ENCODE measurements at regions not wholly inside any gene's neighbourhood (a gene's known extent, or its start where the extent isn't known, plus 50 kb on each side); places are given as distances from the start of the nearest gene placed in this dataset.

DNA sequence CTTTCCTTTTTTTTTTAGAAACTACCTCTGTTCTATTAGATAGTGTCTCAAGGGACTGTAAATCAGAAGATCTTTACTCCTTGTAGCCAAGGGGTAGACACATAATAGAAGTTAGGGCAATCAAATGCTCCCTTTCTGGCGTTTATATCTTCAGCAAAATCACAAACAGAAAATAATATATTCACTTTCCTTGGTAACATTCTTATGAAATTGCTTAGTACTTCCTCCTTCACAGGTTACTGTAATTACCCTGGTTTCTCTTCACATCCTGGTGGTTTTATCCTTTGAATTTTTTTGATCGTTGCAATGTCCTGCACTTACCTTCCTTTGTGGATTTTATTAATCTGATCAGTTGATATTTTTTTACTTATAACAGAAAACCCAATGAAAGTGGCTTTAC is 1064.9 kb downstream of the NCAM2 start:
- no peak for DNase-seq
- TF ChIP-seq POLR2A (IDR thresholded peaks at IDR 0.05; ENCODE audit: low read length) (no peak), GATA1 (IDR thresholded peaks at IDR 0.05; ENCODE audit: low read depth, low read length) (no peak)

DNA sequence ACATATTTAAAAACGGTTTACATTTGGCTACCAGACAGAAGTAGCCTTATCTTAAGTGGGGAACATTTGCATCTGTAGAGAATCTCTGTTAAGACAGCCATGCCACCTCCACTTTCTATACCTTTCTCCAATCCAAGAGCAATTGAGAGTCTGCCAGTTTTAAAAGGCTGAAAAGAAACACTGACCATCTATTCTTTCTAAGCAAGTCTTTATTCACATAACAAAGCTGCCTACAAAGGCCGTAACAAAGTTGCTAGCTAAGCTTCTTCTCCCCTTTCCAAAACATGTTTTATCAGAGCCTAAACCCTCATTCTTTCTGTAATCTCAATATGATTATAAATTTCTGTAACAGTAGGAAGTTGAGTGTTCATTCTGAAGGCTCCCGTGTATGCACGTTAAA is 1078.3 kb downstream of the NCAM2 start:
- DNase-seq: no peak
- TF ChIP-seq GATA1 (IDR thresholded peaks at IDR 0.05; ENCODE audit: low read depth, low read length) (no peak), POLR2A (IDR thresholded peaks at IDR 0.05; ENCODE audit: low read length) (no peak)

DNA sequence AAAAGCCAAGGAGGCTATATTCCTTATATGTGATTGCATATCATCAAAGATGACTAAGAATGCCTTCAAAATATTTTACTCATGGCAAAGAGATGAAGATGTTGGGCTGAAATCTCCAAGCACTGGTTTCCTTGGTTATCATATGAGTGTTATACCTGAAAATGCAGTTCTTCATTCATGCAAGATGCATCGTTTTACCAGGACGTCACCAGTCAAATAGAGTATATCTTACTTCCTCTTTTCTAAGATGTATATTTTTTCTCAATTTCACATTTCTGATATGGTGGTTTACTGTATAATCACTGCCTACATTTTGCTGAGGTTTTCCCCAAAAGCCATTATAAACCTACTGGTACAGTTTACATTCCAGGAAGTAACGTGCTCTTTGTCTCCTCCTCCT is 1085.7 kb downstream of the NCAM2 start:
- DNase-seq: no peak
- TF ChIP-seq POLR2A (IDR thresholded peaks at IDR 0.05; ENCODE audit: low read length) (no peak), GATA1 (IDR thresholded peaks at IDR 0.05; ENCODE audit: low read depth, low read length) (no peak)

DNA sequence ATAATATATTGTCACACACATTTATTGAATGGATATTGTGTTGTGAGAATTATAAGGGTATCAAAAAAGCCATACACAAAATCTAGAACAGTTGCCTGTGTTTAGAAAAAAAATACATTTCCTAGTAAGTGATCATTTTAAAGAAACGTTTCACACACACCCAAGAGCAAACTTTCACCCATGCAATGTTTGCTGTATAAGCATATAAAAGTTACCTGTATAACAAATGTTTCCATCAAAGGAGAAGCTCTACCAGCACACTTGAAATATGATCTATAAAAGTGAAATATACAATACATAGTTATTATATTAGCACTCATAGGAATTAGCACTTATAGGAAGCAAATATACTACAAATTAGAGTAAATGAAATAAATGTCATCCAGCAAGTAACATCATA is 1098.1 kb downstream of the NCAM2 start:
- no peak for DNase-seq
- no peak for TF ChIP-seq POLR2A (IDR thresholded peaks at IDR 0.05; ENCODE audit: low read length)
- TF ChIP-seq GATA1 (IDR thresholded peaks at IDR 0.05; ENCODE audit: low read depth, low read length): no peak

DNA sequence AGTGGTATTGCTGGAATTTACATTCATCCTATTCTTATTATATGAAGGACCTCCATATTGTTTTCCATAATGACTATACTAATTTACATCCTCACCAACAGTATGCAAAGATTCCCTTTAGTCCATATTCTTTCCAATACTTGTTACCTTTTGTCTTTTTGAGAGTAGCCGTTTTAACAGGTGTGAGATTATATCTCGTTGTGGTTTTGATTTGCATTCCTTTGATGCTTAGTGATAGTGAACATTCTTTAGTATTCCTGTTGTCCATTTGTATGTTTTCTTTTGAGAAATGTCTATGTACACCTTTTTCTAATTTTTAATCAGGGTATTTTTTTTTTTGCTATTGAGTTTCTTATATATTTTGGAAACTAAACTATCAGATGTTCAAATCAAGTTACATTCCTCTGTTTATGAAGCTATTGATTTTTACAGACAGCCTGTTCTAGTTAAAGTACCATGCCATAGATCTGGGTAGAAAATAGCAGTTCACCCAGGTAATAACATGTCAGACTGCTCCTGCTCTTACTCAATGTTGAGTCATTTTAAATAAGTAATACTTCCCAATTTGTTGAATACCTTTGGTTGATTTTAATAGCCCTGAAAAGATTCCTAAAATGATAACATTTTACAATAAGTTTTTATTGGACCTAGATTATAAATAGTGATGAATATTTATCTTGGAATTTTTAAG is 1108.7 kb downstream of the NCAM2 start:
- DNase-seq: no peak

DNA sequence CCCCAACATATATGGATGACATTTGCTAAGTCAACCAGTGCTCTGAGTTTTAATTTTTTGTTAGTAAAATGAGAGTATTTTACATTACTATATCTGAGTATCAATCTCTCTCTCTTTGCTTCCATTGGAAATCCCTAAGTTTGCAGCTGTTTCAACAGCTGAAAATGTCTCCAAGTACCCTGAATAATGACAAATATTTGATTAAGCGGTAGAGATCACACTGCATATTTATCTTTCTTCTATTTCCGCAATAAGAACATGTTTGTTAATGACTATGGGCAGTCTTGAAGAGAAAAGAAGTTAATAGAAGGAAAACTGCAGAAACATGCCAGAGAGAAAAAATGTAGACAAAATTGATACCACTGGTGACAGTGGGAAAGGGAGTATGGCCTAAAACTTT is 1117.5 kb downstream of the NCAM2 start:
- no peak for DNase-seq
- TF ChIP-seq POLR2A (IDR thresholded peaks at IDR 0.05; ENCODE audit: low read length): no peak
- TF ChIP-seq GATA1 (IDR thresholded peaks at IDR 0.05; ENCODE audit: low read depth, low read length): no peak

More for the DNA sequence above, 1108.7 kb downstream of the NCAM2 start:
- TF ChIP-seq GATA1 (IDR thresholded peaks at IDR 0.05; ENCODE audit: low read depth, low read length) (no peak), POLR2A (IDR thresholded peaks at IDR 0.05; ENCODE audit: low read length) (no peak)

DNA sequence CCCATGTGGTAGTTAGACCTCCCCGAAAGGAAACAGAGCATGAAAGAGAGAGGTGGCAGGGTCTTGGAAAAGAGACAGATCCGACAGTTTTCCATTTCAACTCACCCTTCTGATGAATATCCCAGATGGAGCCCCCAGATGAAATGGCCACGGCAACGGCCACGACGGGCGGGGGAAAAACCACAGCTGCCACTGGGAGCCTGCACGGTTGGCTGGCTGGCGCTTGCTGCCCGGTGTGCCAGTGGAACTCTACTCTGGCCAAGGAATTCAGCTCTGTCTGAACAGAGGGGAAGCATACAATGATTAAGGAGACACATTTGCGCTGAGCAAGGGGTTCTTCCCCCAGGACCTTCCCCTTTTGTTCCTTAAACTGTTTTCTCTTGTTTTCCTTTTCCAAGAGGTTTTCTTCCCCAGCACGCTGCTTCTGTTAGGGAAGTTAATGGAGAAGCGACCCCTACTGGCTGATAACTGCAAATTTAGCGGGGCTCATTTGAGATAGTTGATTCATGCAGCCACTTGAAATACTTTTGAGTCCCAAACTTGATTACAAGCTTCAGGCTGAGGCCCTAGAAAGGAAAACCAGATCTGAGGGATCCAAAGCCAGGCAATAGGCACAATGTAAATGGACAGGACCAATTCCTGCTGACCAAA is 1122.5 kb downstream of the NCAM2 start:
- no peak for TF ChIP-seq POLR2A (IDR thresholded peaks at IDR 0.05; ENCODE audit: low read length)
- TF ChIP-seq GATA1 (IDR thresholded peaks at IDR 0.05; ENCODE audit: low read depth, low read length): no peak
- no peak for DNase-seq

DNA sequence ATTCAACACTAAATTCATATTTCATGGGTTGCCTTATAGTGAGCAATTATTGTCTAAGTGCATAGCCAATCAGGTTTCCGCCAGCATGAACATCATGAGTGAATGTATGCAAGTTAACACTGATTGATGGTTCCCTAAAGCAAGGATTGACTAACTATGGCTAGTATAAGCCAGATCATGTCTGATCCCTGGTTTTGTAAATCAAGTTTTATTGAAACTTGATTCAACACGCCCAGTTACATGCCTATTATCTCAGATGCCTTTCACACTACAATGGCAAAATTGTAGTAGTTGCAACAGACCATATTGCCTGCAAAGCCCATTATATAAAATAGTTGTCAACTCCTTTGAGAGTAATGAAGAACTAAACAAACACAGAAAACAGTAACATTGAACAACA is 1127.4 kb downstream of the NCAM2 start:
- DNase-seq: no peak
- TF ChIP-seq POLR2A (IDR thresholded peaks at IDR 0.05; ENCODE audit: low read length) (no peak), GATA1 (IDR thresholded peaks at IDR 0.05; ENCODE audit: low read depth, low read length) (no peak)

DNA sequence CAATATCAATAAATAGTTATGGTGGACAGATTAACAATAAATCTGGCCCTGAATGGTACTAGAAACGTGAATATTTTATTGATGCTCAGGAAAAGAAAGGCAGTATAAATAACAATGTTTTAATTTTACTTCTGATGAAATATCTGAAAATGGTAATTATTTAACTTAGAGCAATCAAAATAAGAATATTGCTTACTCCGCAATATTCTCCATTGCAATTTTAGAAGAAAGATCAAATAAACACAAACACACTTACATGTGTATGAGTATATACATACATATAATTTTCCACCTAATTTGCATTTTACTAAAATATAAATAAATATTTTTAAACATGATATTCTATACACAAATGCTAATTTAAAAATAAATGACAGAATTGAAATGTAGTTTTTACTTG is 1130.5 kb downstream of the NCAM2 start:
- DNase-seq: no peak
- no peak for TF ChIP-seq GATA1 (IDR thresholded peaks at IDR 0.05; ENCODE audit: low read depth, low read length)
- no peak for TF ChIP-seq POLR2A (IDR thresholded peaks at IDR 0.05; ENCODE audit: low read length)

DNA sequence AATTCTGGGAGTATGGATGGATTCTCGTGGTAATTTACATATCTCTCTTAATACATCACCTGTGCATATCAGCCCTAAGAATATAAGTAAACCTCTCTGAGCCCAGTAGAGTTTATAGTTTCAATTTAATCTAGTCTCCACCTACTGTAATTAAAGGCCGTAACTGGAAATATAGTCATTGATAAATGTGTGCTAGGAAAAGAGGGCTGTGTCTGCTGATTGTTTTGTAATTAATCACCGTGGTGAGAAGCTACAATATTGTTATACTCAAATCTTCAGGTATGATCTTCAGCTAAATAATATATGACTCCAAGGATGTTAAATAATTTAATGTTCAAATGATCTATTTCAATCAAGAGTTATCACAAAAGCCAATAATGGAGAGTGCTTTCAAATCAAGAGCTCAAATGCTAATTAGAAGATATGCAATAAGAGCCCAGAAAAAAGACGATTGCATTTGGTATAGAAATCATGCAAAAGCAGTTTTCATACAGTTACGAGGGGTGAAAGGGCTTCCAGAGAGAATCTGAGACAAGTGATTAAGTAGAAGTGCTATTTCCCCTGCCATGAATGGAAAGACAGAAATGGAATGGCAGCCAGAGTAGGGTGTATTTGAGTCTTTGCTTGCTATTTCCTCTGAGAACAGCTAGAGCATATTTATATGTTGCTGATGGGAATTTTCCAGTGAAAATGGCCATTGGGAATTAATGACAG is 1134.3 kb downstream of the NCAM2 start:
- no peak for DNase-seq
- TF ChIP-seq POLR2A (IDR thresholded peaks at IDR 0.05; ENCODE audit: low read length): no peak
- no peak for TF ChIP-seq GATA1 (IDR thresholded peaks at IDR 0.05; ENCODE audit: low read depth, low read length)

DNA sequence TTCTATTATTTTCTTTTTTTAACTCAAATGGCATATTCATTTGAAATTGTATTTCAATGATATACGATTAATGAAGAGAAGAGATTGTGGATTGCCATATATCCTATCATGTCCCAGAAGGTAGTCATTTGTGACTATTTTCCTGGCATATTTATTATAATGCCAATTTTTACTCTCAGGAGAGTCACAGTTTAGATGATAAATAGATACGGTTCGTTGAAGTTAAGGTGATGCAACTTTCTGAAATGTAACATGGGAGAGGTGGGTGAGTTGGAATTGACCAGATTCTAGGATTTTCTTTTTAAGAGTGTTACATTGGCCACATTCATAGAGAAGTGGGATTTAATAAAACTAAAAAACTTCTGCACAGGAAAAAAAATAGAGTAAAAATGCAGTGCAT is 1138.5 kb downstream of the NCAM2 start:
- TF ChIP-seq GATA1 (IDR thresholded peaks at IDR 0.05; ENCODE audit: low read depth, low read length) (no peak), POLR2A (IDR thresholded peaks at IDR 0.05; ENCODE audit: low read length) (no peak)

DNA sequence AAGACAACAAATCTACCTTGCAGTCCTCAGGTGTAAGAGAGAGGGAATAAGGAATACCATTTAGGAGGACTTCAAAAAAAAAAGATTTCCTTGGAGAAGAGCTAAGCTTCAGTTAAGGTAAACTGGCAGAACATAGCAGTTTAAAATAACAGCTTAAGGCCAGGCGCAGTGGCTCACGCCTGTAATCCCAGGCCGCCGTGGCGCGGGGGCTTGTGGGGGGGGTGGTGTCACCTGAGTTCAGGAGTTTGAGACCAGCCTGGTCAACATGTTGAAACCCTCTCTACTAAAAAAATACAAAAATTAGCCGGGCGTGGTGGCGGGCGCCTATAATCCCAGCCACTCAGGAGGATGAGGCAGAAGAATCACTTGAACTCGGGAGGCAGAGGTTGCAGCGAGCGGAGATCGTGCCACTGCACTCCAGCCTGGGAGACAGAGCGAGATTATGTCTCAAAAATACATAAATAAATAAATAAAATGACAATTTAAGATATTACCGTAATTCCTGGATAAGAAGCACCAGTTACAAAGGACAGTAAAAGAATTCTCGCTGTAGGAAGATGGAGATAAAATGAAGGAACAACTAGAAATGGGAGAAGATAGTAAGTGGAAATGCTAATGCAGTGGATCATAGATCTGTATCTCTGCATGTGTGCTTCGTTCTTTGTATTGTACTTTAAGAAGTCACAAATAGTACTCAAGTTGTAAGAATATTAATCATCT is 1140.2 kb downstream of the NCAM2 start:
- DNase-seq: no peak
- no peak for TF ChIP-seq GATA1 (IDR thresholded peaks at IDR 0.05; ENCODE audit: low read depth, low read length)
- TF ChIP-seq POLR2A (IDR thresholded peaks at IDR 0.05; ENCODE audit: low read length): no peak

More for the DNA sequence above, 1138.5 kb downstream of the NCAM2 start:
- no peak for DNase-seq

DNA sequence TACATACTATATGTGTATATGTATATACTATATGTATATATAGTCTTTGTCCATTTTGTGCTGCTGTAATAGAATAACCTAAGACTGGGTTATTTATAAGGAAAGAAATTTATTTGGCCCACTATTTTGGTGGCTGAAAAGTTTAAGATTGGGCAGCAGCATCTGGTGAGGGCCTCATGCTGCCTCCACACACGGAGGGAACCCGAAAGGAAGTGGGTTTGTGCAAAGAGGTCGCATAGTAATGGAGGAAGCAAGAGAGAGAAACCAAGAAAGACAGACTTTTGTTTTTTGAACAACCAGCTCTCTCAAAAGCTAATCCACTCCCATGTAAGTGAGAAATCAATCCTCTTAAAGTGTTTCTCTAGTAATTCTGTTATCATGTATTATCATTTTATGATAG is 1147.3 kb downstream of the NCAM2 start:
- DNase-seq: no peak

More for the DNA sequence above, 1147.3 kb downstream of the NCAM2 start:
- TF ChIP-seq GATA1 (IDR thresholded peaks at IDR 0.05; ENCODE audit: low read depth, low read length) (no peak), POLR2A (IDR thresholded peaks at IDR 0.05; ENCODE audit: low read length) (no peak)
